ENCODE measurements at regions not wholly inside any gene's neighbourhood (a gene's known extent, or its start where the extent isn't known, plus 50 kb on each side); places are given as distances from the start of the nearest gene placed in this dataset.

GRCh38 chr13:76651286-76651685 lies 234.9 kb downstream of the KCTD12 start:
- DNase-seq, result no peak

- DNase-seq, result no peak
Observed at GRCh38 chr13:76647550-76647949, 238.7 kb downstream of the KCTD12 start.

- no peak for DNase-seq
Observed at GRCh38 chr13:76646946-76647345, 239.3 kb downstream of the KCTD12 start.

- no peak for DNase-seq
Observed at GRCh38 chr13:76645632-76646031, 240.6 kb downstream of the KCTD12 start.

GRCh38 chr13:76644906-76645305 lies 241.3 kb downstream of the KCTD12 start:
- DNase-seq, result no peak

GRCh38 chr13:76643596-76643995 lies 242.6 kb downstream of the KCTD12 start:
- no peak for DNase-seq

GRCh38 chr13:76641056-76641455 lies 245.1 kb downstream of the KCTD12 start:
- DNase-seq, result no peak

GRCh38 chr13:76638882-76639281 lies 247.3 kb downstream of the KCTD12 start:
- no peak for DNase-seq

GRCh38 chr13:76638181-76638580 lies 248.0 kb downstream of the KCTD12 start:
- no peak for DNase-seq

- DNase-seq, result no peak
Observed at GRCh38 chr13:76637641-76638141, 248.5 kb downstream of the KCTD12 start.

- DNase-seq, result no peak
Observed at GRCh38 chr13:76636829-76637228, 249.4 kb downstream of the KCTD12 start.

- no peak for DNase-seq
Observed at GRCh38 chr13:76635232-76636230, 250.7 kb downstream of the KCTD12 start.

GRCh38 chr13:76634431-76635191 lies 251.6 kb downstream of the KCTD12 start:
- DNase-seq, result no peak

- DNase-seq, result no peak
Observed at GRCh38 chr13:76632401-76633044, 253.7 kb downstream of the KCTD12 start.

- DNase-seq, result no peak
Observed at GRCh38 chr13:76630629-76631230, 255.5 kb downstream of the KCTD12 start.

- DNase-seq, result no peak
Observed at GRCh38 chr13:76622315-76623040, 263.7 kb downstream of the KCTD12 start.

GRCh38 chr13:76621705-76622104 lies 264.5 kb downstream of the KCTD12 start:
- no peak for DNase-seq

- no peak for DNase-seq
Observed at GRCh38 chr13:76620036-76620435, 266.2 kb downstream of the KCTD12 start.

- DNase-seq, result no peak
Observed at GRCh38 chr13:76619631-76620030, 266.6 kb downstream of the KCTD12 start.

GRCh38 chr13:76610819-76611415 lies 275.3 kb downstream of the KCTD12 start:
- DNase-seq, result no peak

GRCh38 chr13:76609643-76610042 lies 276.6 kb downstream of the KCTD12 start:
- DNase-seq, result no peak

GRCh38 chr13:76607866-76608265 lies 278.3 kb downstream of the KCTD12 start:
- DNase-seq, result no peak
